ENCODE measurements at regions not wholly inside any gene's neighbourhood (a gene's known extent, or its start where the extent isn't known, plus 50 kb on each side); places are given as distances from the start of the nearest gene placed in this dataset.

DNA sequence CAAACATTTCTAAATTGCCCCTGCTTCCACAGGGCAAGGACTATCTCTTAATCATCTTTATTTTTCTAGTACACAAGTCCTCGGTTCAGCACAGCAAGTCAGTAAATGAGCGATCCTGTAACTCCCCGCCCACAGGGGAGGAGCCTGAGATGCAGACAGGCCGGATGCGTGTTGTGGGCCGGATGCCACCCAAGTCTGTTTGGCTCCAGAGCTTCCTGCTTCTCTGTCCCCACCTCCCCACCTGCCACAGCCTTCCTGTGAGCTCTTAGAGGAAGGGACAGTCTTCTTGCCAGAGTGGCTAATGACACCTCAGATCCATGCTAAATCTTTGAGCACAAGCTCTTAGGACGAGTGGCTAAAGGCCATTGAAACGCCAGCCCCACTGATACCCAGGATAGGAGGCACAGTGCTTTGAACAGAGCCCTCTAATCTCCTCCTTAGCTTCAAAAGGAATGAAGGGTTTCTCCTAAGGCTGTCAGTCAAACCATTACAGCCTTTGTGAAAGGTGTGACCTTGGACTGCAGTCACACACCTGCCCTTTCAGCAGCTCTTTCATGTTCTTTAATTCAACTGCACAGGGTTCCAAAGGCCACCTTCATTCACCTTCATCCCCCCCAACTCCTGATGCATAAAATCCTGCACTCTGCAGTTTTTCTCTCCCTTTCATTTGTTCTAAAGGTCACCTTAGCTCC lies 264.3 kb downstream of the TFAP2C start:
- H3K27ac ChIP-seq = no peak overlapping the region
- TF ChIP-seq ZFX (IDR thresholded peaks at IDR 0.05) = no peak
- no peak for TF ChIP-seq CTCF (conservative IDR thresholded peaks at IDR 0.05)

- TF ChIP-seq ZFX (IDR thresholded peaks at IDR 0.05) (no peak), CTCF (conservative IDR thresholded peaks at IDR 0.05) (no peak)
- no peak overlapping the region for H3K27ac ChIP-seq
Observed at GRCh38 chr20:56896447-56896846, 267.3 kb downstream of the TFAP2C start.

- H3K27ac ChIP-seq = no peak overlapping the region
- no peak for TF ChIP-seq ZFX (IDR thresholded peaks at IDR 0.05)
- no peak for TF ChIP-seq CTCF (conservative IDR thresholded peaks at IDR 0.05)
Observed at GRCh38 chr20:56897318-56897957, 268.3 kb downstream of the TFAP2C start.

DNA sequence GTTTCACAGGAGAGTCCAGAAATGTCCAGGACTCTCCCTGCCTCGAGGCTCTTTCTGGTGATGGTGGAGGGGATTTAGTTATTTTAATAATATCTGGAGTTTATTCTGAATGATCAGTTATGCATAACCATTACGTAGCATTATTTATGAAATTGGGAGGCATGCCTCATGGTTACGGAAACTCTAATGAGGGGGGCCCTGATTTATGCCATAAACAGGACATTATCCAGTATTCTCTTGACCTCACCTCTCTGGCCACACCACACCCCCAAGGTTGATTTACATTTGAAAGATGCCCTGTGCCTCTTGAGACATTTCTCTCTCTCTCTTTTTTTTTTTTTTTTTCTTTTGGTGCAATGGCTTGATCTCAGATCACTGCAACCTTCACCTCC lies 268.8 kb downstream of the TFAP2C start:
- TF ChIP-seq CTCF (conservative IDR thresholded peaks at IDR 0.05) = no peak
- TF ChIP-seq ZFX (IDR thresholded peaks at IDR 0.05) = no peak
- H3K27ac ChIP-seq = no peak overlapping the region

DNA sequence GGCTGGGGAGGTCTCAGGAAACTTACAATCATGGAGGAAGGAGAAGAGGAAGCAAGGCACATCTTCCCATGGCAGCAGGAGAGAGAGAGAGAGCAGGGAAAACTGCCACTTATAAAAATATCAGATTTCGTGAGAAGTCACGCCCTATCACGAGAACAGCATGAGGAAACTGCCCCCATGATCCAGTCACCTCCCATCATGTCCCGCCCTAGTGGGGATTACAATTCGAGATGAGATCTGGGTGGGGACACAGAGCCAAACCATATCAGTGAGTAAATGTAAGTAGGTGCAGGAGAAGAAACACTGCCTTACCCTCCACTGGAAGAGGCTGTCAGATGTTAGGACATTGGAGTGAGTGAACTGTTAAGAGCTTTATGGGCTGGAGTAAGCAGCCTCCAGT lies 270.4 kb downstream of the TFAP2C start:
- TF ChIP-seq ZFX (IDR thresholded peaks at IDR 0.05) (no peak), CTCF (conservative IDR thresholded peaks at IDR 0.05) (no peak)
- H3K27ac ChIP-seq = no peak overlapping the region

GRCh38 chr20:56900252-56900651 lies 271.1 kb downstream of the TFAP2C start:
- TF ChIP-seq CTCF (conservative IDR thresholded peaks at IDR 0.05) (no peak), ZFX (IDR thresholded peaks at IDR 0.05) (no peak)
- no peak overlapping the region for H3K27ac ChIP-seq

- no peak overlapping the region for H3K27ac ChIP-seq
- TF ChIP-seq CTCF (conservative IDR thresholded peaks at IDR 0.05) (no peak), ZFX (IDR thresholded peaks at IDR 0.05) (no peak)
Observed at GRCh38 chr20:56903421-56903820, 274.3 kb downstream of the TFAP2C start.
